Endothelial cell of umbilical vein (primary cell): ENCODE measurements at regions not wholly inside any gene's neighbourhood (a gene's known extent, or its start where the extent isn't known, plus 50 kb on each side); places are given as distances from the start of the nearest gene placed in this dataset.

Source experiments
- BruUV-seq: library from RNA; stranded (reverse); fragments of 400-500 nt; replicated peaks from 2 replicates; lab custom pipeline; 2021; lab: Mats Ljungman, UMichigan
- CTCF ChIA-PET: fragments of 300-600, 350-600 bp; sonication (Branson Sonifier 250); formaldehyde crosslinking; loops from one replicate; lab custom pipeline; 2021; ENCODE audit warnings: antibody characterized with exemption, inconsistent platforms; lab: Charles Lee
- POLR2A ChIA-PET: fragments of 300-600, 350-600 bp; sonication (Branson Sonifier 250); formaldehyde crosslinking; loops from one replicate; lab custom pipeline; 2021; ENCODE audit warnings: antibody characterized with exemption, inconsistent platforms; lab: Charles Lee
- DNase-seq: peaks from one replicate; pipeline ENCODE4 v3.0.0-alpha.2; 2011; ENCODE audit warnings: low read depth, low spot score
- FAIRE-seq: peaks from 2 replicates; lab custom pipeline; 2011; peaks lifted over from hg19 to GRCh38; lab: Jason Lieb, UNC
- H2AFZ ChIP-seq: 2 replicates; pipeline ENCODE4 v1.6.0; 2012; ENCODE audit warnings: low read depth, low read length, control low read depth, inconsistent platforms
- H3K27ac ChIP-seq: 2 replicates; pipeline ENCODE4 v1.5.1; 2011; ENCODE audit warnings: low read depth, mild to moderate bottlenecking, control low read depth, low read length, moderate library complexity; ENCODE audit not compliant: insufficient read depth
- H3K27me3 ChIP-seq, 2 experiments: 2 replicates each; pipeline versions ENCODE4 v1.6.0 to v1.6.1; 2011; ENCODE audit warnings: low read length in 2 of 2, mixed read lengths in 1 of 2; ENCODE audit not compliant: control insufficient read depth in 2 of 2, insufficient read depth in 2 of 2
- H3K36me3 ChIP-seq, 2 experiments: 2 replicates in 1 of 2; 3 replicates in 1 of 2; pipeline ENCODE4 v1.5.1; 2011; ENCODE audit warnings: low read length in 2 of 2, mild to moderate bottlenecking in 1 of 2, moderate library complexity in 1 of 2; ENCODE audit not compliant: control insufficient read depth in 2 of 2, insufficient read depth in 2 of 2; ENCODE audit errors: extremely low read depth in 1 of 2
- H3K4me1 ChIP-seq: 3 replicates; pipeline ENCODE4 v1.5.1; 2011; ENCODE audit warnings: mild to moderate bottlenecking, low read length; ENCODE audit not compliant: control insufficient read depth, insufficient read depth; ENCODE audit errors: extremely low read depth
- H3K4me2 ChIP-seq: 2 replicates; pipeline ENCODE4 v1.6.1; 2011; ENCODE audit warnings: low read length, control low read depth, mixed read lengths; ENCODE audit not compliant: insufficient read depth
- H3K4me3 ChIP-seq, 3 experiments: fragments of 200-600 bp in 1 of 3; sonication (generic), shearing (Covaris generic) in 1 of 3; replicated peaks in 1 of 3; 2 replicates each; pipeline ENCODE4 v1.5.1; 2011 to 2016; ENCODE audit warnings: control low read depth in 3 of 3, low read length in 3 of 3, mild to moderate bottlenecking in 2 of 3, inconsistent platforms in 1 of 3, low read depth in 1 of 3, moderate library complexity in 1 of 3; ENCODE audit not compliant: insufficient read depth in 1 of 3
- H3K79me2 ChIP-seq: 2 replicates; pipeline ENCODE4 v1.6.0; 2012; ENCODE audit warnings: low read length, inconsistent platforms; ENCODE audit not compliant: control insufficient read depth, insufficient read depth
- H3K9ac ChIP-seq: replicated peaks from 2 replicates; pipeline ENCODE3; 2011; ENCODE audit warnings: low read length, control low read depth; ENCODE audit not compliant: insufficient read depth; ENCODE audit errors: extremely low read depth
- H3K9me1 ChIP-seq: replicated peaks from 3 replicates; pipeline ENCODE4 v1.6.0; 2011; ENCODE audit warnings: mild to moderate bottlenecking, low read length; ENCODE audit not compliant: control insufficient read depth, insufficient read depth; ENCODE audit errors: extremely low read depth
- H3K9me3 ChIP-seq: replicated peaks from 2 replicates; pipeline ENCODE4 v1.5.1; 2012; ENCODE audit warnings: low read length, inconsistent platforms; ENCODE audit not compliant: control insufficient read depth, insufficient read depth
- H4K20me1 ChIP-seq: replicated peaks from 2 replicates; pipeline ENCODE3; 2011; ENCODE audit warnings: mild to moderate bottlenecking, low read length; ENCODE audit not compliant: control insufficient read depth, insufficient read depth; ENCODE audit errors: extremely low read depth
- EZH2 ChIP-seq: IDR thresholded peaks from 2 replicates; pipeline ENCODE4 v1.6.1; 2012; ENCODE audit warnings: borderline replicate concordance, low read depth, mild to moderate bottlenecking, moderate library complexity, low read length, inconsistent platforms; ENCODE audit not compliant: severe bottlenecking
- FOS ChIP-seq: IDR thresholded peaks from 2 replicates; pipeline ENCODE4 v1.6.1; 2011; ENCODE audit warnings: mild to moderate bottlenecking, low read length, moderate library complexity, borderline replicate concordance; ENCODE audit not compliant: insufficient read depth
- GATA2 ChIP-seq: IDR thresholded peaks from 2 replicates; pipeline ENCODE4 v1.7.0; 2011; ENCODE audit warnings: low read depth, mild to moderate bottlenecking, moderate library complexity, mixed read lengths, low read length; ENCODE audit not compliant: insufficient read length, insufficient read depth
- JUN ChIP-seq: IDR thresholded peaks from 2 replicates; pipeline ENCODE4 v1.6.1; 2011; ENCODE audit warnings: borderline replicate concordance, low read depth; ENCODE audit not compliant: insufficient read length, insufficient read depth
- MYC ChIP-seq: IDR thresholded peaks from one replicate; pipeline ENCODE4 v1.6.1; 2011; ENCODE audit warnings: mild to moderate bottlenecking, low read depth, low read length
- POLR2A ChIP-seq: IDR thresholded peaks from 2 replicates; pipeline ENCODE4 v1.6.1; 2012; ENCODE audit warnings: low read depth, mild to moderate bottlenecking, control low read depth, low read length
- POLR2AphosphoS5 ChIP-seq: IDR thresholded peaks from 2 replicates; pipeline ENCODE4 v1.6.1; 2012; ENCODE audit warnings: low read depth, mild to moderate bottlenecking, control low read depth, low read length, moderate library complexity; ENCODE audit not compliant: insufficient read depth
- dilution Hi-C: fragments of 300-500 bp; cut with MboI; formaldehyde crosslinking; loops from one replicate; pipeline ENCODE4 v1.15.0; 2019; ENCODE audit warnings: low sequenced_read_pairs; ENCODE audit not compliant: extremely low pct_ligation_motif_present
- intact Hi-C: fragments of 100-400 bp; cut with micrococcal nuclease; formaldehyde crosslinking; loops from one replicate; pipeline ENCODE4 v1.10.0; 2022
- TF ChIP-seq, protein P1 (sequence below): IDR thresholded peaks from 2 replicates; pipeline ENCODE4 v1.6.1; 2011; ENCODE audit not compliant: insufficient read depth, insufficient read length
- TF ChIP-seq, protein P2 (sequence below), 2 donors: IDR thresholded peaks; 1 replicate in 1 of 2; 2 replicates in 1 of 2; pipeline ENCODE4 v1.5.1; 2011; ENCODE audit warnings: low read length in 2 of 2, mild to moderate bottlenecking in 2 of 2, moderate library complexity in 2 of 2, control low read depth in 1 of 2, inconsistent platforms in 1 of 2, low read depth in 1 of 2; ENCODE audit not compliant: insufficient read depth in 1 of 2; ENCODE audit errors: extremely low read depth in 1 of 2

DNA sequence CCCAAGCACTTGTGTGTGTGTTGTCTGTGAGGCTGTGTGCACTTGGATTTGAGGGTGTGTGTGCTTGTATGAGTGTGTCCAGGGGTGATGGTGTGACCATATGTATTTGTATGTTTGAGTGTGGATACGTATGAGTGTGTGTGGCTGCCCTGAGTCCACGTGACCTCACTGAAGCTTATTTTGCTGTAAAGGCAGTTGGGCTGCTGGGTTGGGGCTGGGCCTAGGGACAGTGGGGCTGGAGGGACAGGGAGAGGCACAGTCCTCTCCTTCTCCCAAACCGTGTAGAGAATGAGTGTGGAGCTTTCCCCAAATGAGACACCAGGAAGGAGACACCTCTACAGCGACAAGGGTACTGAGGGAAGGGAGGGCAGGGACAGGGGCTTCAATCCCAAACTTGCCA, 163.4 kb upstream of the TLE3 start:
- Histone ChIP-seq H3K4me1 (no peaks in the 10 kb centered on the region), H3K4me3 (no peak overlapping the region), H3K9me3 (no peaks in the 10 kb centered on the region), H2AFZ (no peak overlapping the region), H3K79me2 (no peaks in the 10 kb centered on the region), H3K36me3 (no peaks in the 10 kb centered on the region), H4K20me1 (no peaks in the 10 kb centered on the region), H3K9ac (no peak overlapping the region), H3K4me2 (no peak overlapping the region), H3K9me1 (no peaks in the 10 kb centered on the region), H3K27ac (no peak overlapping the region), H3K27me3 (peaks cover 0 to 3% of the 10 kb centered on the region in 2 experiments)
- dilution Hi-C loops (no loop called here), intact Hi-C loops (no loop called here)
- ChIA-PET CTCF (interaction anchor here (0.6 to 1.4 kb wide), 2 partner anchors 206 to 818 kb away, joined by 4 read pairs; no protein-coding TSS in a partner anchor), POLR2A (no interaction called here)
- no TSS peak for BruUV-seq
- TF ChIP-seq EZH2 (no peak), FOS (no peak), POLR2A (no peak), JUN (no peak), GATA2 (no peak), MYC (no peak), POLR2AphosphoS5 (no peak)
- TF ChIP-seq, protein P1, sequence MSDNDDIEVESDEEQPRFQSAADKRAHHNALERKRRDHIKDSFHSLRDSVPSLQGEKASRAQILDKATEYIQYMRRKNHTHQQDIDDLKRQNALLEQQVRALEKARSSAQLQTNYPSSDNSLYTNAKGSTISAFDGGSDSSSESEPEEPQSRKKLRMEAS, result no peak
- TF ChIP-seq, protein P2, sequence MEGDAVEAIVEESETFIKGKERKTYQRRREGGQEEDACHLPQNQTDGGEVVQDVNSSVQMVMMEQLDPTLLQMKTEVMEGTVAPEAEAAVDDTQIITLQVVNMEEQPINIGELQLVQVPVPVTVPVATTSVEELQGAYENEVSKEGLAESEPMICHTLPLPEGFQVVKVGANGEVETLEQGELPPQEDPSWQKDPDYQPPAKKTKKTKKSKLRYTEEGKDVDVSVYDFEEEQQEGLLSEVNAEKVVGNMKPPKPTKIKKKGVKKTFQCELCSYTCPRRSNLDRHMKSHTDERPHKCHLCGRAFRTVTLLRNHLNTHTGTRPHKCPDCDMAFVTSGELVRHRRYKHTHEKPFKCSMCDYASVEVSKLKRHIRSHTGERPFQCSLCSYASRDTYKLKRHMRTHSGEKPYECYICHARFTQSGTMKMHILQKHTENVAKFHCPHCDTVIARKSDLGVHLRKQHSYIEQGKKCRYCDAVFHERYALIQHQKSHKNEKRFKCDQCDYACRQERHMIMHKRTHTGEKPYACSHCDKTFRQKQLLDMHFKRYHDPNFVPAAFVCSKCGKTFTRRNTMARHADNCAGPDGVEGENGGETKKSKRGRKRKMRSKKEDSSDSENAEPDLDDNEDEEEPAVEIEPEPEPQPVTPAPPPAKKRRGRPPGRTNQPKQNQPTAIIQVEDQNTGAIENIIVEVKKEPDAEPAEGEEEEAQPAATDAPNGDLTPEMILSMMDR (IDR thresholded peaks at IDR 0.05; ENCODE audit: extremely low read depth in 1 of 2, insufficient read depth in 1 of 2, low read depth in 1 of 2, low read length in 2 of 2), result no peak
- no peak for FAIRE-seq
- DNase-seq, result no peak
